ENCODE measurements at regions not wholly inside any gene's neighbourhood (a gene's known extent, or its start where the extent isn't known, plus 50 kb on each side); places are given as distances from the start of the nearest gene placed in this dataset.

DNA sequence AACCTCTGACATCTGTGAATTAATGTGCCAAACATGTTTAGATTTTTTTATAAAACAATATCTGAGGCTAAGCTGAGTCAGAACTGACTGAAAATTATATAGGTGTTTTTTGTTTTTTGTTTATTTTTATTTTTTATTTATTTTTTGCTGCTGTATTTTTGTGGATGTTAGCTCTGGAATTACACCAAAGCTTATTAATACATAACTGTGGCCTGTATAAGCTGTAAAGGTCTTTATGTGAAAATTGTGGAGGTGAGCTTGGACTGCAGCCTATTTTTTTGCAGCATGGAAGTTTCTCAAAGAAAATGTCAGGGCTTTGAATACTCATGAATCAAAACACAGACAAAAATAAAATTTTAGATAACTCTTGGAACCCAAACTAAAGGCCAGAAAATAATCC, 199.8 kb downstream of the CHRM3 start:
- TF ChIP-seq, protein P1, sequence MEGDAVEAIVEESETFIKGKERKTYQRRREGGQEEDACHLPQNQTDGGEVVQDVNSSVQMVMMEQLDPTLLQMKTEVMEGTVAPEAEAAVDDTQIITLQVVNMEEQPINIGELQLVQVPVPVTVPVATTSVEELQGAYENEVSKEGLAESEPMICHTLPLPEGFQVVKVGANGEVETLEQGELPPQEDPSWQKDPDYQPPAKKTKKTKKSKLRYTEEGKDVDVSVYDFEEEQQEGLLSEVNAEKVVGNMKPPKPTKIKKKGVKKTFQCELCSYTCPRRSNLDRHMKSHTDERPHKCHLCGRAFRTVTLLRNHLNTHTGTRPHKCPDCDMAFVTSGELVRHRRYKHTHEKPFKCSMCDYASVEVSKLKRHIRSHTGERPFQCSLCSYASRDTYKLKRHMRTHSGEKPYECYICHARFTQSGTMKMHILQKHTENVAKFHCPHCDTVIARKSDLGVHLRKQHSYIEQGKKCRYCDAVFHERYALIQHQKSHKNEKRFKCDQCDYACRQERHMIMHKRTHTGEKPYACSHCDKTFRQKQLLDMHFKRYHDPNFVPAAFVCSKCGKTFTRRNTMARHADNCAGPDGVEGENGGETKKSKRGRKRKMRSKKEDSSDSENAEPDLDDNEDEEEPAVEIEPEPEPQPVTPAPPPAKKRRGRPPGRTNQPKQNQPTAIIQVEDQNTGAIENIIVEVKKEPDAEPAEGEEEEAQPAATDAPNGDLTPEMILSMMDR (IDR thresholded peaks at IDR 0.05; ENCODE audit: low read depth, low read length), result no peak
- TF ChIP-seq POLR2A (IDR thresholded peaks at IDR 0.05; ENCODE audit: extremely low read depth, insufficient read length), result no peak
- no peak for TF ChIP-seq MYC (IDR thresholded peaks at IDR 0.05; ENCODE audit: low read depth, low read length)
- TF ChIP-seq, protein P2, sequence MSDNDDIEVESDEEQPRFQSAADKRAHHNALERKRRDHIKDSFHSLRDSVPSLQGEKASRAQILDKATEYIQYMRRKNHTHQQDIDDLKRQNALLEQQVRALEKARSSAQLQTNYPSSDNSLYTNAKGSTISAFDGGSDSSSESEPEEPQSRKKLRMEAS (IDR thresholded peaks at IDR 0.05; ENCODE audit: low read depth, low read length), result no peak
